CD4-positive, alpha-beta memory T cell (primary cell): ENCODE measurements at regions not wholly inside any gene's neighbourhood (a gene's known extent, or its start where the extent isn't known, plus 50 kb on each side); places are given as distances from the start of the nearest gene placed in this dataset.

ENCODE experiments used
- CTCF ChIA-PET: fragments of 350-600 bp; sonication (Branson Sonifier 250); formaldehyde crosslinking; loops from one replicate; lab custom pipeline; 2021; ENCODE audit warnings: inconsistent platforms; ENCODE audit not compliant: partially characterized antibody; lab: Charles Lee
- POLR2A ChIA-PET: fragments of 350-600 bp; sonication (Branson Sonifier 250); formaldehyde crosslinking; loops from one replicate; lab custom pipeline; 2021; ENCODE audit not compliant: partially characterized antibody; lab: Charles Lee
- DNase-seq, 5 donors: peaks; one replicate each; pipeline versions ENCODE4 v3.0.0 to v3.0.0-alpha.2; 2020 to 2022; ENCODE audit warnings: mixed read lengths in 1 of 5
- H3K27ac ChIP-seq: one replicate; pipeline ENCODE4 v1.7.0; 2013; ENCODE audit warnings: low read depth, low read length
- H3K27me3 ChIP-seq: 2 replicates; pipeline ENCODE4 v1.7.0; 2013; ENCODE audit warnings: mild to moderate bottlenecking, low read length, moderate library complexity; ENCODE audit not compliant: insufficient read depth
- H3K36me3 ChIP-seq: 2 replicates; pipeline ENCODE4 v1.7.0; 2013; ENCODE audit warnings: mild to moderate bottlenecking, low read length, moderate library complexity; ENCODE audit not compliant: insufficient read depth
- H3K4me1 ChIP-seq: 2 replicates; pipeline ENCODE4 v1.7.0; 2013; ENCODE audit warnings: mild to moderate bottlenecking, low read length, moderate library complexity; ENCODE audit not compliant: insufficient read depth
- H3K4me3 ChIP-seq, 2 donors: one replicate each; pipeline ENCODE4 v1.7.0; 2013; ENCODE audit warnings: low read length in 2 of 2, mild to moderate bottlenecking in 1 of 2
- H3K9me3 ChIP-seq, 2 donors: one replicate each; pipeline ENCODE4 v1.7.0; 2013; ENCODE audit warnings: low read length in 2 of 2, control low read depth in 1 of 2; ENCODE audit not compliant: control insufficient read depth in 1 of 2
- H3K27ac Mint-ChIP-seq, 7 donors: one replicate each; pipeline ENCODE4 v1.8.0; 2020 to 2021; ENCODE audit warnings: mixed read lengths in 7 of 7, mild to moderate bottlenecking in 6 of 7, inconsistent platforms in 3 of 7, moderate library complexity in 3 of 7
- H3K27me3 Mint-ChIP-seq, 2 donors: one replicate each; pipeline ENCODE4 v1.8.0; 2020 to 2021; ENCODE audit warnings: mixed read lengths in 2 of 2
- H3K36me3 Mint-ChIP-seq, 2 donors: one replicate each; pipeline ENCODE4 v1.8.0; 2020 to 2021; ENCODE audit warnings: mixed read lengths in 2 of 2, inconsistent platforms in 1 of 2, mild to moderate bottlenecking in 1 of 2
- H3K4me1 Mint-ChIP-seq, 4 donors: one replicate each; pipeline ENCODE4 v1.8.0; 2020 to 2021; ENCODE audit warnings: mixed read lengths in 4 of 4, mild to moderate bottlenecking in 1 of 4
- H3K4me3 Mint-ChIP-seq, 8 donors: one replicate each; pipeline ENCODE4 v1.8.0; 2020 to 2021; ENCODE audit warnings: mixed read lengths in 8 of 8, mild to moderate bottlenecking in 7 of 8, moderate library complexity in 6 of 8, inconsistent platforms in 3 of 8
- H3K9me3 Mint-ChIP-seq, 8 donors: one replicate each; pipeline ENCODE4 v1.8.0; 2020 to 2021; ENCODE audit warnings: mixed read lengths in 8 of 8, mild to moderate bottlenecking in 5 of 8, inconsistent platforms in 3 of 8, moderate library complexity in 1 of 8
- intact Hi-C: fragments of 100-400 bp; cut with micrococcal nuclease; formaldehyde crosslinking; loops from one replicate; pipeline ENCODE4 v1.15.1; 2023

DNA sequence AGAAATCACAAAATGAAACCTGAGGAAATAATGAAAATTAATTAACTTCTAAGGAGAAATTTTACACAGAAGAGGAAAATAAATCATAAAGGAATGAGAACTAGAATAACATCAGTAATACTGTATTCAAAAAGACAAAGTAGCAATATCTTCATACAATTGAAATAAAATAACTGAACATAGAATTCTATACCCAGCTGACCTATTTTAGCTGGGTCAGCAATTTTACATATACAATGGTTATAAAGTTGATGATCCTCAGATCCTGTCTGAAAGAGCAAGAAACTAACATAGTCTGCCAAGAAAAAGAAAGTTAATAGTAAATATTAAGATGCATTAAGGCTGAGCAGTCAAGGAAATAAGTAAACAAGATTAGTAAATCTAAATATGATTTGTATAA is 93.0 kb upstream of the P3H2 start:
- ChIA-PET POLR2A (no interaction called here), CTCF (no interaction called here)
- H3K9me3 ChIP-seq, result no peaks in the 10 kb centered on the region
- H3K4me1 Mint-ChIP-seq, result peaks cover 0 to 2% (median 0%) of the 10 kb centered on the region in 4 donors
- H3K27ac ChIP-seq, result no peak overlapping the region
- peaks cover 0 to 2% (median 0%) of the 10 kb centered on the region in 8 donors for H3K9me3 Mint-ChIP-seq
- H3K36me3 ChIP-seq, result no peaks in the 10 kb centered on the region
- no peak for DNase-seq
- H3K4me3 ChIP-seq, result no peak overlapping the region
- no peak overlapping the region for H3K27ac Mint-ChIP-seq
- no peaks in the 10 kb centered on the region for H3K4me1 ChIP-seq
- no peaks in the 10 kb centered on the region for H3K27me3 ChIP-seq
- H3K4me3 Mint-ChIP-seq, result no peak overlapping the region
- no peaks in the 10 kb centered on the region for H3K27me3 Mint-ChIP-seq
- intact Hi-C loops, result no loop called here
- no peaks in the 10 kb centered on the region for H3K36me3 Mint-ChIP-seq

DNA sequence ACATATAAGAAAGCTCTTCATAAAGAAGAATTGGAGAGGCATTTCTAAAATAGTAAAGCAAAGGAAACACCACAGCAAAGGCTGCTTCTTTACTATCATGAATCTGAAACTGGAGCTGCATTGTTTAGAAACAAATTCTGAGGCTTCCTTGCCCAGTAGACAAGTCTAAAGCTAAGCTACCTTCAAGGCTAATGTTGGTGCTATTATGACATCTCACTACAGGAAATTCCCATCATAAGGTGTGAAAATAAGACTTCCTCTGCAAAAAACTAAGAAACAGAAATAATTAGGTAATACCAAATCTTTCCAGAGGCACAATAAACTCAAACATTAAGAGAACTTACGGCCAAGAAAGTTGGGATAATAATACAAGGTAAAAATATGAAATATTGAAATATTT is 89.9 kb upstream of the P3H2 start:
- ChIA-PET POLR2A (no interaction called here), CTCF (interaction anchor here (0.7 to 1.2 kb wide), 2 partner anchors 9 to 13 kb away, joined by 3 read pairs; no protein-coding TSS in a partner anchor)
- intact Hi-C loops, result no loop called here
- no peaks in the 10 kb centered on the region for H3K4me1 ChIP-seq
- peaks cover 5 to 7% of the 10 kb centered on the region in 2 donors for H3K27me3 Mint-ChIP-seq
- no peaks in the 10 kb centered on the region for H3K36me3 Mint-ChIP-seq
- no peaks in the 10 kb centered on the region for H3K36me3 ChIP-seq
- no peak for DNase-seq
- no peak overlapping the region for H3K4me3 ChIP-seq
- no peaks in the 10 kb centered on the region for H3K9me3 ChIP-seq
- peaks cover 0 to 2% (median 0%) of the 10 kb centered on the region in 8 donors for H3K9me3 Mint-ChIP-seq
- peaks cover 0 to 2% (median 0%) of the 10 kb centered on the region in 4 donors for H3K4me1 Mint-ChIP-seq
- H3K4me3 Mint-ChIP-seq, result no peak overlapping the region
- H3K27ac ChIP-seq, result no peak overlapping the region
- H3K27ac Mint-ChIP-seq, result no peak overlapping the region
- no peaks in the 10 kb centered on the region for H3K27me3 ChIP-seq

DNA sequence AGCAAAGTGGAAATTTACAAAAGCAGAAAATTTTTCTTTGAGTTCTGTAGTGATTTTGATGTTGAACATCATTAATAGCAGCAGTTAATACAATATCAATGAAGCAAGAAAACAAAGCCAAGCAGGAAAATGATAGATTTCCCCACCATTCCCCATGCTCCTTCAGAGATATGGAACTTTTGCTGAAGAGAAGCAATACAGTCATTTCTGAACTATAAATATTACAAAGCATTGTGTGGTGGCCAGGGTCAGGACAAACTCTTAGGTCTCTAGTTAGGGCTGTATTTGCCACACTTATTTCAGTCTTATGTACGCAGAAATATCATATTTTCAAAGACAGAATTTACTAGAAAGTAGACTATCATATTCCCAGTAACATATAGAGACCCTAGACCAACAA is 88.8 kb upstream of the P3H2 start:
- Mint-ChIP-seq H3K9me3 (peaks cover 0 to 2% (median 0%) of the 10 kb centered on the region in 8 donors), H3K27me3 (peaks cover 5 to 7% of the 10 kb centered on the region in 2 donors), H3K4me1 (peaks cover 0 to 2% (median 0%) of the 10 kb centered on the region in 4 donors), H3K27ac (no peak overlapping the region), H3K4me3 (no peak overlapping the region), H3K36me3 (no peaks in the 10 kb centered on the region)
- no peak for DNase-seq
- H3K4me3 ChIP-seq, result no peak overlapping the region
- intact Hi-C loops, result no loop called here
- CTCF ChIA-PET, result interaction anchor here (0.6 to 0.8 kb wide), 2 partner anchors 54 to 250 kb away, joined by 3 read pairs; no protein-coding TSS in a partner anchor
- POLR2A ChIA-PET, result no interaction called here
- H3K36me3 ChIP-seq, result no peaks in the 10 kb centered on the region
- no peaks in the 10 kb centered on the region for H3K4me1 ChIP-seq
- no peak overlapping the region for H3K27ac ChIP-seq
- no peaks in the 10 kb centered on the region for H3K27me3 ChIP-seq
- no peaks in the 10 kb centered on the region for H3K9me3 ChIP-seq

DNA sequence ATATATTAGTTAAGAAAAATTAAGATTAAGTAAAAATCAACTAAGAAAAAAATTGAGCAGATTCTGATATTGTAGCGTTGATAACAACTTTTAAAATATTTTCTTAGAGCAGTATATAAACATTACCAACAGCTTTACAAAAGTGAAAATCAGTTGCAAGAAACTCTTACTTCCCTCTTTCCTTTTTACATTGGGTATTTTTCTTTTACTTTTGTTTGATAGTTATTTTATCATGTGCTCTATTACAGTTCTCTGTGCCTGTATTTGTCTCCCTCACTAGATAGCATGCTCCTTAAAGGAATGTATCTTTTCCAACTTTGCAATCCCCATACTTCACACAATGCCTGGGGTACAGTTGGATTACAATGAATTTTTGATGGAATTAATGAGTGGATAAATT is 87.5 kb upstream of the P3H2 start:
- intact Hi-C loops, result no loop called here
- no peaks in the 10 kb centered on the region for H3K36me3 ChIP-seq
- H3K27ac Mint-ChIP-seq, result no peak overlapping the region
- ChIA-PET CTCF (no interaction called here), POLR2A (no interaction called here)
- no peak overlapping the region for H3K27ac ChIP-seq
- no peaks in the 10 kb centered on the region for H3K27me3 ChIP-seq
- H3K27me3 Mint-ChIP-seq, result peaks cover 5 to 7% of the 10 kb centered on the region in 2 donors
- H3K9me3 ChIP-seq, result no peaks in the 10 kb centered on the region
- H3K4me3 ChIP-seq, result no peak overlapping the region
- no peak overlapping the region for H3K4me3 Mint-ChIP-seq
- no peaks in the 10 kb centered on the region for H3K9me3 Mint-ChIP-seq
- no peaks in the 10 kb centered on the region for H3K4me1 ChIP-seq
- no peaks in the 10 kb centered on the region for H3K36me3 Mint-ChIP-seq
- H3K4me1 Mint-ChIP-seq, result peaks cover 0 to 2% (median 0%) of the 10 kb centered on the region in 4 donors
- DNase-seq, result no peak

DNA sequence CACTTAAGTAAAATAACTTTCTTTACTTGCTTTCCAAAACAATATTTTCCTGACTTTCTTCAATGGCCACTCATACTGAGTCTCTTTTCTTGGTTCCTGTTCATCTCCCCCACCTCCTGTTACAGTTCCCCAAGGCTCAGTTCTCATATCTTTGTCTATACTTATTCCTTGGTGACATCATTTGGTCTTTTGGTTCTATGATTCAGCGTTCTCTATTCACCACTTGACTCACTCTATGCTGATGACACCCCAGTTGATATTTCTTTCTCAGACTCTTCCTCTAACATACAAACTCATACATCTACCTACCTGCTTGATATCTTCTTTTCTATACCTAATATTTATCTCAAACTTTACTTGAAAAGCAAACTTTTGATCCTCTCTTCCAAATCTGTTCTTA is 85.0 kb upstream of the P3H2 start:
- H3K27ac ChIP-seq, result no peak overlapping the region
- no peak overlapping the region for H3K4me3 ChIP-seq
- H3K4me1 ChIP-seq, result no peaks in the 10 kb centered on the region
- Mint-ChIP-seq H3K27me3 (peaks cover 5 to 7% of the 10 kb centered on the region in 2 donors), H3K4me3 (no peak overlapping the region), H3K27ac (no peak overlapping the region), H3K36me3 (no peaks in the 10 kb centered on the region), H3K9me3 (no peaks in the 10 kb centered on the region), H3K4me1 (peaks cover 0 to 3% (median 0%) of the 10 kb centered on the region in 4 donors)
- no peaks in the 10 kb centered on the region for H3K27me3 ChIP-seq
- H3K9me3 ChIP-seq, result no peaks in the 10 kb centered on the region
- ChIA-PET POLR2A (no interaction called here), CTCF (interaction anchor here (0.7 kb wide), 1 partner anchor 244 kb away, joined by 3 read pairs; no protein-coding TSS in a partner anchor)
- DNase-seq, result no peak
- H3K36me3 ChIP-seq, result no peaks in the 10 kb centered on the region
- intact Hi-C loops, result no loop called here

DNA sequence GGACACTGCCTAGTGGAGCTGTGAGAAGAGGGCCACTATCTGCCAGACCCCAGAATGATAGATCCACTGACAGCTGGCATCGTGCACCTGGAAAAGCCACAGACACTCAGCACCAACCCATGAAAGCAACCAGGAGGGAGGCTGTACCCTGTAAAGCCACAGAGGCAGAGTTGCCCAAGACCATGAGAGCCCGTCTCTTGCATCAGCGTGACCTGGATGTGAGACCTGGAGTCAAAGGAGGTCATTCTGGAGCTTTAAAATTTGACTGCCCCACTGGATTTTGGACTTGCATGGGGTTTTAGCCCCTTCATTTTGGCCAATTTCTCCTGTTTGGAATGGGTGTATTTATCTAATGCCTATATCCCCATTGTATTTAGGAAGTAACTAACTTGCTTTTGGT is 83.5 kb upstream of the P3H2 start:
- ChIA-PET POLR2A (no interaction called here), CTCF (interaction anchor here (1.1 kb wide), 1 partner anchor 243 kb away, joined by 3 read pairs; no protein-coding TSS in a partner anchor)
- no peak overlapping the region for H3K27ac Mint-ChIP-seq
- H3K36me3 Mint-ChIP-seq, result no peaks in the 10 kb centered on the region
- Histone ChIP-seq H3K4me1 (no peaks in the 10 kb centered on the region), H3K27ac (no peak overlapping the region), H3K4me3 (no peak overlapping the region), H3K27me3 (no peaks in the 10 kb centered on the region), H3K36me3 (no peaks in the 10 kb centered on the region), H3K9me3 (no peaks in the 10 kb centered on the region)
- no peaks in the 10 kb centered on the region for H3K9me3 Mint-ChIP-seq
- peaks cover 0 to 1% (median 0%) of the 10 kb centered on the region in 4 donors for H3K4me1 Mint-ChIP-seq
- no peak overlapping the region for H3K4me3 Mint-ChIP-seq
- intact Hi-C loops, result loop anchor here (5.0 kb wide), 2 partner anchors 237 to 932 kb away; no protein-coding TSS in a partner anchor
- H3K27me3 Mint-ChIP-seq, result peaks cover 5 to 9% of the 10 kb centered on the region in 2 donors
- no peak for DNase-seq

DNA sequence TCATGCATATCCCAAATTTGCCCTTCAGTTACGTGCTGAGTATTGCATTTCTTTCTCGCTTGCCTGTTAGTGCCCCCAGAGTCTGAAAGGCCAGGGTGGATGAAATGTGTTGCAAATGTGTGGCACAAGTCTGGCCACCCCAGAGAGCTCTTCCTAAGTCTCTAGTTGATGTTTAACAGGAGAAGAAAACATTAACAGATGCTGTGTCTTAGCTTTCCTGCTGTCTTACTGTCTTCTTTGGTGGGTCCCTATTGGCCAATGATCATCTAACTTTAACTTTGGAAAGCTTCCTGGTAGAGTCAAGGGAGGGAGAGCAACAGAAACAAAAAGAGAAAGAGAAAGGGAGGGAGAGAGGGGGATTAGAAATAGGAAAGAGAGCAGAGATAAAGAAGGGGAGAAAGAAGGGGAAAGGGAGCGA is 76.7 kb upstream of the P3H2 start:
- POLR2A ChIA-PET, result no interaction called here
- H3K4me3 Mint-ChIP-seq, result no peak overlapping the region
- CTCF ChIA-PET, result no interaction called here
- no peak overlapping the region for H3K27ac Mint-ChIP-seq
- no peaks in the 10 kb centered on the region for H3K27me3 ChIP-seq
- no peaks in the 10 kb centered on the region for H3K36me3 Mint-ChIP-seq
- intact Hi-C loops, result no loop called here
- H3K36me3 ChIP-seq, result no peaks in the 10 kb centered on the region
- no peaks in the 10 kb centered on the region for H3K9me3 ChIP-seq
- no peaks in the 10 kb centered on the region for H3K9me3 Mint-ChIP-seq
- H3K4me1 ChIP-seq, result no peaks in the 10 kb centered on the region
- H3K27ac ChIP-seq, result no peak overlapping the region
- no peak overlapping the region for H3K4me3 ChIP-seq
- peaks cover 0 to 1% (median 0%) of the 10 kb centered on the region in 4 donors for H3K4me1 Mint-ChIP-seq
- H3K27me3 Mint-ChIP-seq, result peaks cover 2 to 5% of the 10 kb centered on the region in 2 donors
- no peak for DNase-seq
